Stimulated activated effector memory CD8-positive, alpha-beta T cell treated with anti-CD3 and anti-CD28 coated beads, Interleukin-12 subunit alpha, Interleukin-12 subunit beta, amount 100 ng/mL, for 72 hours (primary cell): ENCODE measurements at regions not wholly inside any gene's neighbourhood (a gene's known extent, or its start where the extent isn't known, plus 50 kb on each side); places are given as distances from the start of the nearest gene placed in this dataset.
A peak's percentile ranks its signal among the peaks of the same experiment; 100 is the strongest.

ENCODE experiments used
- ATAC-seq: fragments of 150-1000 bp; cut with Tn5 transposase; 2 replicates; pipeline ENCODE4 v1.10.0; 2021
- DNase-seq, 2 donors: peaks; one replicate each; pipeline ENCODE4 v3.0.0; 2021 to 2022; ENCODE audit warnings: low spot score in 2 of 2
- H3K27ac Mint-ChIP-seq: one replicate; pipeline ENCODE4 v1.8.0; 2022; ENCODE audit warnings: mild to moderate bottlenecking, mixed read lengths
- H3K36me3 Mint-ChIP-seq: one replicate; pipeline ENCODE4 v1.8.0; 2022; ENCODE audit warnings: mild to moderate bottlenecking, mixed read lengths
- H3K4me1 Mint-ChIP-seq: one replicate; pipeline ENCODE4 v1.8.0; 2022; ENCODE audit warnings: mixed read lengths
- H3K4me3 Mint-ChIP-seq: one replicate; pipeline ENCODE4 v1.8.0; 2022; ENCODE audit warnings: mild to moderate bottlenecking, mixed read lengths
- H3K9me3 Mint-ChIP-seq: one replicate; pipeline ENCODE4 v1.8.0; 2022; ENCODE audit warnings: mixed read lengths

- peak in 1 of 2 donors; percentile 36 for DNase-seq
Measured at GRCh38 chr20:58072695-58073671, 155.5 kb downstream of the ANKRD60 start.

DNA sequence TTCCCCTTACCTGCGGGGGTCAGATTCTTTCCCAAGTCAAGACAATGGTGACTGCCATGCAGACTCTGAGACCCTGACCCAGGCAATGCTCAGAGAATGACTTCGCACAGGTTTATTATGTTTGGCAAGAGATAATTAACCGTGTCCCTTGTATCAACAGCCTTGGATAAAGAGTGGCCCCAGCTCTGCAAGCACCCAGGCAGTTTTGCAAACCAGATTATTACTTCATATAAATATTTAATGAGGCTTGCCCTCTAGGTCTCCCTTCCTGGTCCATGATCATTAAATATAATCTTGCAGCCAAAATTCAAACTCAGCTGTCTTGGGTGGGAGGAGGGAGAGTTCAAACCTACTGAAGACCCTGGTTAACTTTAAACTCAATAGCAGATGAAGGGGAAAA lies 156.5 kb downstream of the ANKRD60 start:
- Mint-ChIP-seq H3K4me1 (no peaks in the 10 kb centered on the region), H3K27ac (no peak overlapping the region), H3K4me3 (no peak overlapping the region), H3K36me3 (no peaks in the 10 kb centered on the region), H3K9me3 (no peaks in the 10 kb centered on the region)
- DNase-seq (peak in 1 of 2 donors; percentile 12), ATAC-seq (no peak)

More at GRCh38 chr20:58072695-58073671, 155.5 kb downstream of the ANKRD60 start:
- H3K4me3 Mint-ChIP-seq, result no peak overlapping the region
- H3K36me3 Mint-ChIP-seq, result no peaks in the 10 kb centered on the region
- no peak for ATAC-seq
- no peaks in the 10 kb centered on the region for H3K9me3 Mint-ChIP-seq
- H3K27ac Mint-ChIP-seq, result no peak overlapping the region
- H3K4me1 Mint-ChIP-seq, result no peaks in the 10 kb centered on the region

DNA sequence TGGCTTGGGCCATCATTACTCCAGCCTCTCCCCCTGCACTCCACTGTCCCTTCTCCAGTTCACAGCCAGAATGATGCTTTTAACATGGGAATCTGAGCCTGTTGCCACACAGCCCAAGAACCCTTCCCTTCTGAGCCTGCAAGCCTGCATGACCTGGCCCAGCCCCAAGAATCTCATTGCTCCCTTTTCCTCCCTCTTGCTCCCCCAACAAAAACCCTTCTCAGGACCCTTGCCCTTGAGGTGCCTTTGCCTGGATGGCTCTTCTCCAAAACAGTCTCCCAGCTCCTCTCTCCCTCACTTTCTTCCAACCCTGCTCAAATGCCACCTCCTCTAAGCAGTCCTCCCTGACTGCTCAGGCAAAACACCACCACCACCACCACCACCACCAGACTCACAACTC lies 157.2 kb downstream of the ANKRD60 start:
- H3K4me1 Mint-ChIP-seq, result no peaks in the 10 kb centered on the region
- no peak overlapping the region for H3K4me3 Mint-ChIP-seq
- DNase-seq (peak in 1 of 2 donors; percentile 1), ATAC-seq (no peak)
- no peaks in the 10 kb centered on the region for H3K9me3 Mint-ChIP-seq
- no peak overlapping the region for H3K27ac Mint-ChIP-seq
- H3K36me3 Mint-ChIP-seq, result no peaks in the 10 kb centered on the region

- ATAC-seq (no peak), DNase-seq (peak in 1 of 2 donors; percentile 12)
- H3K4me3 Mint-ChIP-seq, result no peak overlapping the region
- H3K4me1 Mint-ChIP-seq, result no peaks in the 10 kb centered on the region
- no peaks in the 10 kb centered on the region for H3K36me3 Mint-ChIP-seq
- no peaks in the 10 kb centered on the region for H3K9me3 Mint-ChIP-seq
- H3K27ac Mint-ChIP-seq, result no peak overlapping the region
Measured at GRCh38 chr20:58070664-58071196, 157.7 kb downstream of the ANKRD60 start.

DNA sequence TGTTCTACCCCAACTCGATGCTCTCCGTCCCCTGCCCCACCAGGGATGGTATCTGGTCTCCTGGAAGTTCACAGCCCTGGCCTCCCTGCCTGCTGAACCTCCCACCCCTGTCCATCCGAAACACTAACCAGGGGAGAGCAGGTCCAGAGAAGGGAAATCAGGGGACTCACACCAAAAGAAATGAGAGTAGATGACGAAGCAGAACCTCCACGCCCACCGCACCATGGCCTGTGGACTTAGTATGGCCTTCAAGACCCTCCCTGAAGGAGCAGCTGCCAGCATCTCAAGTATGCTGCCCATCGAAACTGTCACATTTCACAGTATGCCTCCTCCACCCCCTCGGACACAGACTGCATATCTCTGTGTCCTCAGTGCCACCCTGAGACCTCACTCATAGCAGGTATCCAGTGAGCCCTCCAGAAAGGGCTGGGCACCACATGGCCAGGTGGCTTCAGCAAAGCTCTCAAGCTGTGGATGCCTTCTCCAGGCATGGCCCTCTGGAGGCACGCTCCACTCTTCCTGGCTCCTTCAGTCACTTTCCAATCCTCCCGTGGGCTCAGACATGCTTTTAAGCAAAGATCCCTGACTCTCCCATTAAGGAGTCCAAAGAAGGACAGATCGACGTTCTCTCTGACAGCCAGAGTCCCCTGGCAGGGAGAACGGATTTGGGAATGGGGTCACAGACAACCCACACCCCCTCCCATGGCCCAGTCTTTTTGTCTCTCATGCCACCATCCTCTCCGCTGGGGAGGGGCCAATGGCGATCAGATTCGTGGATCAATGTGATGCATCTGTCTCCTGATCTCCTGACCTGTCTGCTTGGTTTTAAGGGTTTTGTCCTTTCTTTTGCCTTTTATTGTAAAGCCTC lies 158.4 kb downstream of the ANKRD60 start:
- H3K36me3 Mint-ChIP-seq, result no peaks in the 10 kb centered on the region
- H3K9me3 Mint-ChIP-seq, result no peaks in the 10 kb centered on the region
- no peaks in the 10 kb centered on the region for H3K4me1 Mint-ChIP-seq
- no peak overlapping the region for H3K27ac Mint-ChIP-seq
- H3K4me3 Mint-ChIP-seq, result no peak overlapping the region
- no peak for DNase-seq
- no peak for ATAC-seq

DNA sequence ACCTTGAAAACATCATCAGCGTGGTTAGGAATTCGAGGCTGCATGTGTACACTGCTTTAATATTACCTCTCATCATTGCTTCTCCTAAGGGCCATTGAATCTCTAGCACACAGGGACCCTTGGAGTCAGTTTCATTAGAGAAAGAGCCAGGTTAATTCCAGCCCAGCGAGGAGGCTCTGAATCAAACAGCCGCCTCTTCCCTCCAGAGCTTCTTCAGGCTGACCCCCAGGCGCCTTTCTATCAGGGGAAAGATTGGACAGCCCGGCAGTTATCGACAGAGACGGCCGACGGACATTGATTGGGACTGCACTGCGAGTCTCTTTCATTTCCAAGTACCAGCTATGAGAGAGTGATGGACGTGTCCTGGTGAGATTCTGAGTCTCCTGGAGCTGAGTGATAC lies 159.2 kb downstream of the ANKRD60 start:
- H3K9me3 Mint-ChIP-seq, result no peaks in the 10 kb centered on the region
- H3K4me1 Mint-ChIP-seq, result no peaks in the 10 kb centered on the region
- H3K27ac Mint-ChIP-seq, result no peak overlapping the region
- no peak overlapping the region for H3K4me3 Mint-ChIP-seq
- DNase-seq (no peak), ATAC-seq (peak; percentile 11)
- no peaks in the 10 kb centered on the region for H3K36me3 Mint-ChIP-seq

DNA sequence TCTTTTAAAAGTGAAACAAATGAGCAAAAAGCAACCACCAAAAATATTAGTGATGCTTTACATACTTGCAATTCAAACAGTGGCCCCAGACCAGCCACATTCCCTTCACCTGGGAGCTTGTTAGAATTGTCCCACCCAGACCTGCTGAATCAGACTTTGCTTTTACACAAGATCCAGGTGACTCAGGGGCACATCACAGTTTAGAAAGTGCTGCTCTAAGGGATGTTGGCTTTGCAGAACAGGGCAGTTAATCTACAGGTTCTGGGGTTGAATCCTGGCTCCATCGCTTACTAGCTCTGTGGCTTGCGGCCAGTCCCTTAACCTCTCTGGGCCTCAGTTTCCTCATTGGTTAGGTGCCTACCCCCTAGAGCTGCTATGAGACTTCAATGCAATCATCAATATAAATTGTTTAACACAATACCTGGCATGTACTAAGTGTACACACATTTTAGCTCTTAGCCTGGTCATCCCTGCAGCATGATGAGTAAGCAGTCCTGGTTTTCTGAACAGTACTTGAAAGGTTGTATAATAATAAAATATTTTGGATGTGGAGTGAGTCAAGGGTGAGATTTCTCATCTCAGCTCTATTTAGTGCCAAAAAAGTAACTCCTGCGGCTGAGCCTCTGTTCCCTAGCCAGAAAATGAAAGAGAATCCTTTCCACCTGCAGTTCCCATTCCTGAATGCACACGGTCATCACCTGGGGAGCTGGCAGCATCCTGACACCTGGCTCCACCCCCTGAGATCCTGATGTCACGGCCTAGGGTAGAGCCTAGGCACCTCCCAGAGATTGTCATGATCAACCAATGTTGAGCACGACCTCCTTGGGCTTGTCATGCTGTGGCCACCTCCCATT lies 162.7 kb downstream of the ANKRD60 start:
- Mint-ChIP-seq H3K27ac (no peak overlapping the region), H3K36me3 (no peaks in the 10 kb centered on the region), H3K4me1 (no peaks in the 10 kb centered on the region), H3K4me3 (no peak overlapping the region), H3K9me3 (peaks cover 3% of the 10 kb centered on the region)
- DNase-seq, result no peak
- ATAC-seq, result no peak

GRCh38 chr20:58064411-58065010 lies 163.9 kb downstream of the ANKRD60 start:
- Mint-ChIP-seq H3K9me3 (peaks cover 5% of the 10 kb centered on the region), H3K27ac (no peak overlapping the region)
- no peak for ATAC-seq

DNA sequence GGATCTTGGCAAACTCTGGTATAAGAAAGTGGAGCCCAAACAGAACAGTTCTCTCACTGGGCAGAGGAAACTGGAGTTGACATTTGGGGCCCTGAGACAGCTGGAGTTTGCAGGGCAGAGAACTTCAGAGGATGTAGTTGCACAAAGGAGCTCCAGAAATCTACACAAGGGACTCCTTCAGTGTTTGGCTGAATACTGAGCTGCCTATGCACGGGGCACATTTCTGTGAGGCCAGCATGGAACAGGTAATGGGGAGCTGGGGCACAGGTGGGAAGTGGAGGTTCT lies 169.3 kb downstream of the ANKRD60 start:
- ATAC-seq (no peak), DNase-seq (peak in 1 of 2 donors; percentile 23)
- H3K4me3 Mint-ChIP-seq, result no peak overlapping the region
- H3K27ac Mint-ChIP-seq, result no peak overlapping the region
- no peaks in the 10 kb centered on the region for H3K4me1 Mint-ChIP-seq
- peaks cover 5% of the 10 kb centered on the region for H3K9me3 Mint-ChIP-seq
- H3K36me3 Mint-ChIP-seq, result no peaks in the 10 kb centered on the region

More at GRCh38 chr20:58064411-58065010, 163.9 kb downstream of the ANKRD60 start:
- Mint-ChIP-seq H3K4me1 (no peaks in the 10 kb centered on the region), H3K4me3 (no peak overlapping the region), H3K36me3 (no peaks in the 10 kb centered on the region)
- no peak for DNase-seq

DNA sequence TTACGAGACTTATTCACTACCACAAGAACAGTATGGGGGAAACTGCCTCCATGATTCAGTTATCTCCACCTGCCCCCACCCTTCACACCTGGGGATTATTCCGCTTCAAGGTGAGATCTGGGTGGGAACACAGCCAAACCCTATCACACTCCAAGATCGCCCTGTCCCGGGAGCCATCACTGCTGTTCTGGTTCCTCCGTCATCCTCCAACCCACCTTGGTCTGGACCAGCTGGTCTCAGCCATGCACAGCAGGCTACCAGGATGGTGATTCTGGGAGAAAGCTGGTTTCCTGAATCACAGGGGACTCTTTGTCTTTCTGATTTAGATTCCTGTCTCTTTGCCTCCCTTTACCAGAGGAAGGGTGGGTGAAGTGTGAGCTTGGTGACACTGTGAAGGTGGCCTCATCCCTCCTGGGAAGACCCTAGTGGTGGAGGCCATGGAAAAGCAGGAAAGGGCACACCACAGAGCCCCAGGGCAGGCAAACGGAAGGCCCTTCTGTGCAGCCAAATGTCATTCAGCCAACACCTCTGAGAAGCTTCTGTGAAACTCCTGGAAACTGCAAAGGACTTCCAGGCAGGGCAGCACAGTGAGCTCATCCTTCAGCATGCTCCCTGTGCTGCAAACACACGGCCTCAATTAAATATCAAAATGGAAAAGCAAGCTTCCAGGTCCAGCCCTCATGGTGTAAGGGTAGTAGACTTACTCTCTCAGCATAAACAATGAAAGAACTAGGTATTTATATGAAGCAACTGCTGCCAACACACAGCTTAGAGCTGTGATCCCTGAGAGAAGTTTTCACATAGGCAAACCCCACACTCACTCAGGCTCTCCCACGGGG lies 169.8 kb downstream of the ANKRD60 start:
- H3K27ac Mint-ChIP-seq, result no peak overlapping the region
- H3K9me3 Mint-ChIP-seq, result peaks cover 5% of the 10 kb centered on the region
- no peaks in the 10 kb centered on the region for H3K36me3 Mint-ChIP-seq
- no peaks in the 10 kb centered on the region for H3K4me1 Mint-ChIP-seq
- ATAC-seq, result no peak
- no peak overlapping the region for H3K4me3 Mint-ChIP-seq
- DNase-seq, result peak in 1 of 2 donors; percentile 29

DNA sequence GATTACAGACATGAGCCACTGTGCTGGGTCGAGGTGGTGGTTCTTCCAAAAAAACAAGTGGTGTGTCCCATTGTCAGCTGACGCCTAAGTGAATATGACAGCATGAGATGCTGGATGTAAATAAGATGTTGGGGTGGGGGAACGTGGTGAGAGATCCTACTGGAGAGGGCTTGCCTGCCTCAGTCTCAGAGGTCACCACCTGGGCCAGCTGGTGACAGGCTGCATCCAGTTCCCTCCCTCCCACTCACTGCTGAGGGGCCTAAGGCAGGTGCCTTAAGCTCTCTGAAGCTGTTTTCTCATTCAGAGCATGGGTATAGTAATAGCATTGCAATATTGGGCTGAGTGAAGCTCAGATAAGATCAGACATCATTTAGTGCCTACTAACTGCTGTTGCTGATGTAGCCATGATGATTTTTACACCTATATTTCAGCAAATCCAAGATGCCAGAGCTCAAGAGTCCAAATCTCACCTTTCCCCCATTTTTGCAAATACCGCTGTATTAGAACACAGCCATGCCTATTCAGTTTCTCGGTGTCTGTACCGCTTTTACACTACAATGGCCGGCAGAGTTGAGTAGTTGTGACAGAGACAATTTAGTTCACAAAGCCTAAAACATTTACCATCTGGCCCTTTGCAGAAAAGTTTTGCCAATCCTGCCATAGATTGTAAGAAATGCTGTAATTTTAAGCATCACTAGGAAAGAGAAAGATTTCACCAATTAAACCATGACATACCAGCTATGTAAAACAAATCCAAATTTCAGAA lies 171.3 kb downstream of the ANKRD60 start:
- DNase-seq (peak in 1 of 2 donors; percentile 2), ATAC-seq (no peak)
- Mint-ChIP-seq H3K9me3 (peaks cover 4% of the 10 kb centered on the region), H3K27ac (no peak overlapping the region), H3K4me1 (no peaks in the 10 kb centered on the region), H3K4me3 (no peak overlapping the region), H3K36me3 (no peaks in the 10 kb centered on the region)

- no peak overlapping the region for H3K27ac Mint-ChIP-seq
- no peak overlapping the region for H3K4me3 Mint-ChIP-seq
- H3K4me1 Mint-ChIP-seq, result no peaks in the 10 kb centered on the region
- peaks cover 7% of the 10 kb centered on the region for H3K9me3 Mint-ChIP-seq
- no peak for ATAC-seq
- no peaks in the 10 kb centered on the region for H3K36me3 Mint-ChIP-seq
- DNase-seq, result no peak
Measured at GRCh38 chr20:58056021-58056591, 172.3 kb downstream of the ANKRD60 start.
